IPS-11a (cell line): ENCODE measurements at regions not wholly inside any gene's neighbourhood (a gene's known extent, or its start where the extent isn't known, plus 50 kb on each side); places are given as distances from the start of the nearest gene placed in this dataset.
"Not testable (repeated sequence)": the region's sequence is repeated elsewhere in the genome, so short reads cannot be mapped to it uniquely, and the experiment has no call there.

Experiments
- H3K4me3 ChIP-seq: one replicate; pipeline ENCODE4 v1.5.1; 2013; ENCODE audit warnings: low read depth, low read length, control low read depth

DNA sequence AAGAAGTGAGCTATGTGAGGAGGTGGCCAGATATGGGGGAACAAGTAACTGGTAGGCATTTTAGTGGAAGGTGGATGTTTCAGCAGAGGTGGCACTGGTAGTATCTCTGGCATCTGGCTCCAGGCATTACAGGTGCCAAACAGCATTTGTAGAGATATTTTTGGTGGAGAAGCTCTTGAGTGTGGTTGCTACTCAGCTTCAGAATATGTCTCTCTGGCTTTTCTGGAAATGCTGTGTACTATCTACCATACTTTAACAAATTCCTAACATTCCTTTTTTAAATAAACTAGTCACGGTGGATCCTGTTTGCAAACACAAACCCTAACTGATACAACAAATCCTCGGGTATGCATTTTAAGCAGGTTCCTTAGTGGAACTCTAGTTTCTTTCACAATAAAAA is 128.0 kb downstream of the BARX2 start:
- H3K4me3 ChIP-seq, result no peak overlapping the region

GRCh38 chr11:129505266-129505665 is 129.6 kb downstream of the BARX2 start:
- no peak overlapping the region for H3K4me3 ChIP-seq

DNA sequence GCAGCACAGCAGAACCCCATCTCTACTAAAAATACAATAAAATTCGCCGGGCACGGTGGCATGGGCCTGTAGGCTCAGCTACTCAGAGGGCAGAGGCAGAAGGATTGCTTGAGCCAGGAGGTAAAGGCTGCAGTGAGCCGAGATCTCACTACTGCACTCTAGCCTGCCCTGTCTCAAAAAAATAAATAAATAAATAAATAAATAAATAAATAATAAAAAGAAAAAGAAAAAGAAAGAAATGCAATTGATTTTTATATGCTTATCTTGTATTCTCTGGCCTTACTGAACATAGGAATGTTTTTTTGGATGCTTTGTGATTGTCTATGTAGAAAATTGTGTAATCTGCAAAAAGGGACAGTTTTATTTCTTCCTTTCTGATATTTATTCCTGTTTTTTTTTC is 132.5 kb downstream of the BARX2 start:
- no peak overlapping the region for H3K4me3 ChIP-seq

GRCh38 chr11:129528296-129528695 is 152.6 kb downstream of the BARX2 start:
- no peak overlapping the region for H3K4me3 ChIP-seq

GRCh38 chr11:129530154-129530895 is 154.7 kb downstream of the BARX2 start:
- H3K4me3 ChIP-seq, result no peak overlapping the region

DNA sequence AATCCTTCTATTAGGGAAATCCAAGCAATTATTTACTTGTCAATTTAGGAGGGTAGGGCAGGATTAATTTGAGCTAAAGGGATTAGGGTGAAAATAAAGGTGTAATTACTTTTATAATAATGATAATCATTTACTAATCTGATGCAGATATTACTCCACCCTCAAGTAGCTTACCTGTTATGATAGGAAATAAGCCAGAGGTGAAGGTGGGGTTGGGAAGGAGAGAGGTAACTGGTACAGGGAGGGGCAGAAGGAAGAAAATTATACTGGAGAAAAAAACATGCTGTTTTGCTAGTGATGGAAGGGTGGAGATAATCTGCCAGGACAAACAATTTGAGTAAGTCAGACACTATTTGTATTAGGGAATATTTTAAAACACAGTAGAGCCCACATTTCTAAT is 157.7 kb downstream of the BARX2 start:
- no peak overlapping the region for H3K4me3 ChIP-seq

GRCh38 chr11:129536338-129536737 is 160.7 kb downstream of the BARX2 start:
- no peak overlapping the region for H3K4me3 ChIP-seq

DNA sequence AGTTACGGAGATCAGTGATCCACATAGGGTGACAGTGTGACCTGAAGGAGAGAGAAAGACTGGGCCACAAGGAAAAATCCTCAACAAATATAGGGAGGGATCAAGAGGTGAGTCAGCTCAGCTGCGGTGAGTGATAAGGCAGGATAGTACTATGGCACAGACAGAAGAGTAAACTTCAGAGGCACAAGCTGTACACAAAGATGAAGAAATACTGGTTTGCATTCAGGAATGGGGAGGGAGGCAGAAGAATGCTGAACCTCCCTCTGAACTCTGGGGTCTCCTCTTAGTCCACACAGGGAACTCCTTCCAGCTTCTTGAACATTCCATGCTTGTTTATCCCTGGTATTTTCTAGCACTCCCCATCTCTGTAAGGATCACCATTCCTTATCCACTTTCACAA is 162.7 kb downstream of the BARX2 start:
- H3K4me3 ChIP-seq, result no peak overlapping the region

GRCh38 chr11:129543515-129544290 is 168.1 kb downstream of the BARX2 start:
- H3K4me3 ChIP-seq, result no peak overlapping the region

- no peak overlapping the region for H3K4me3 ChIP-seq
These were observed 169.0 kb downstream of the BARX2 start for GRCh38 chr11:129544691-129545090.

DNA sequence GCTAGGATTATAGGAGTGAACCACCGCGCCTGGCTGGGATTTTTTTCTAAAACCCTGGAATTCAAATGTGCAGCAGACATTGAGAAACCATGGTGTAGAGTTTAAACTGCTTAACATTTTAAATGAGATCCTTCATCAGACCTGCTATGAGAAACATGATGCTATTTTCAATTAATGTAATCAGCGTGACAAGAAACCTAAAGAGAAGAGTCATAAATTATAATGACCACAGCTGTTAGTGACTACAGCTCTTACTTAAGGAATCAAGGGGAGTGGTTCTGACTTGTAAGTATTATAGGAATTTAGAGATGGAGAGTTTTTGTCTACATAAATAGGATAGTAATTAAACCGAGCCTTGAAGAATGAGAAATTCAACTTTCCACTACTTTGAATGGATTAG is 170.6 kb downstream of the BARX2 start:
- no peak overlapping the region for H3K4me3 ChIP-seq

GRCh38 chr11:129557421-129557820 is 181.8 kb downstream of the BARX2 start:
- no peak overlapping the region for H3K4me3 ChIP-seq

DNA sequence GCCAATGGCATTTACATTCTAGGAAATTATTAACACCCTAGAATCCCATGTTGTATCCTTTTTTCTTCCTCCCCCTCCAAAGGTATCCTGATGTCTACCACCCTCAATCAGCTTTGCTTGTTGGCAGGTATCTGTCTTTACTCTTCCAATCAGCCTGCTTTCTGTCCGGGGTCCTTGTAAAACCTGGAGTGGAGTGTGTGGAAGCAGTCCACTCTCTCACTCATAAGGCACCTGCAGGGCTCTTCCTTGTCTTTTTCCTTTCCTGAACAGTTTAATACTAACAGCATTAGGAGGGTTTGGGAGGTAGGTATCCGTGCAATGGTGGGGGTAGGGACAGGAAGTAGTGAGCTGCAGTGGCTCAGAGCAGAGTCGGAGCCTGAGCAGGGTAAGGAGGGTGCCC is 193.4 kb downstream of the BARX2 start:
- H3K4me3 ChIP-seq, result no peak overlapping the region

- H3K4me3 ChIP-seq, result not testable (repeated sequence)
These were observed 197.0 kb downstream of the BARX2 start for GRCh38 chr11:129572667-129573066.

DNA sequence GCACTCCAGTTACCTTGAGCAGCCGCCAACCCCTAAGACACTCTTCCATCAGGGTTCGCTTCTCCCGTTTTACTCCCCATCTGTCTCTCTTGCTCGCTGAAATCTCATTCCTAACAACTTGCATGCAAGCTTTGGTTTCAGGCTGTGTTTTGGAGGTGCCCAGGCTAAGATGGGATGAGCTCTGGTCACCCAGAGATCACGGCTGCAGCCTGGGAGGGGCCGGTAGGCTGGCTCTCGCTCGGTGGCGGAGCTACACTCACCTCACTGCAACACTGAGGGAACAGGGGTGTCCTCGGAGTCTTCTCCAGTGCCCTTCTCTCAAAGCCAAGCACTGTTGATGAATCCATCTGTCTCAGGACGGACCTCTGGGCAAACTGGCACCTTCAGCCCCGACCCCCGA is 197.5 kb downstream of the BARX2 start:
- no peak overlapping the region for H3K4me3 ChIP-seq

- H3K4me3 ChIP-seq, result no peak overlapping the region
These were observed 198.8 kb downstream of the BARX2 start for GRCh38 chr11:129574431-129574830.

DNA sequence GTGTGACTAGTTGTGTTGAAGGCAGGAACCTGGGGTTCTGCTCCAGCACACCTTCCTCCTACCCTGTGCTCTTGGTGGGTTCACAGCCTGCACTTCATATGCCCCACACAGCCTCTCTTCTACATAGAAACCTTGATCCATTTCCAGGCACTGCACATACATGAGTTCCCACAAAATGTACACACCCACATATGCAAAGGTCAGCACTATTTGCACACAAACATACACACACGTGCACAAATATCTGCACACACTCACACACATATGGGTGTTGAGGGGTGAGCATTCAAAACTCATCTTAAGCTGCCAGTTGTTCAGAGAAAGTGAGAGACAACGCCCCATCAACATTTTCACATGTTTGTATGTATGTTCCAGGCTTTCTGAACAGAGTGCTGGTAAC is 201.0 kb downstream of the BARX2 start:
- no peak overlapping the region for H3K4me3 ChIP-seq

GRCh38 chr11:129578006-129578405 is 202.4 kb downstream of the BARX2 start:
- H3K4me3 ChIP-seq, result no peak overlapping the region

GRCh38 chr11:129580278-129580677 is 204.6 kb downstream of the BARX2 start:
- H3K4me3 ChIP-seq, result no peak overlapping the region

DNA sequence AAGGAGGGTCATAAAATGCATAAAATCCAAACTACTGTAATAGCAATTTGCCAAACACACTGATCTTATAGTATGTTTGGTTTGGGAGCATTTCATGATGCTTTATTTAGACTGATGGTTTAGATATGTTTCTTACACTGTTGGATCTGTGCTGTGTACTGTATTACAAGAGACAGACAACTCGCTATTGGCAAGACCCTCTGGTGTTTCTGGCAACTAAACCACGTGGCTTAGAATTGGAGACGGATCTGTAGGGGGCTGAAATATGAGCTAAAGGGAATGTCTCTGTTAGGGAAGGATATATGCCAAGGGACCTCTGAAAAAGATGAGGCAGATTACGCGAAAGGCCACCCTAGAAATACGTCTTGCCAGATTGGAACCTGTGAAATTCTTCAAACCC is 208.7 kb downstream of the BARX2 start:
- no peak overlapping the region for H3K4me3 ChIP-seq

DNA sequence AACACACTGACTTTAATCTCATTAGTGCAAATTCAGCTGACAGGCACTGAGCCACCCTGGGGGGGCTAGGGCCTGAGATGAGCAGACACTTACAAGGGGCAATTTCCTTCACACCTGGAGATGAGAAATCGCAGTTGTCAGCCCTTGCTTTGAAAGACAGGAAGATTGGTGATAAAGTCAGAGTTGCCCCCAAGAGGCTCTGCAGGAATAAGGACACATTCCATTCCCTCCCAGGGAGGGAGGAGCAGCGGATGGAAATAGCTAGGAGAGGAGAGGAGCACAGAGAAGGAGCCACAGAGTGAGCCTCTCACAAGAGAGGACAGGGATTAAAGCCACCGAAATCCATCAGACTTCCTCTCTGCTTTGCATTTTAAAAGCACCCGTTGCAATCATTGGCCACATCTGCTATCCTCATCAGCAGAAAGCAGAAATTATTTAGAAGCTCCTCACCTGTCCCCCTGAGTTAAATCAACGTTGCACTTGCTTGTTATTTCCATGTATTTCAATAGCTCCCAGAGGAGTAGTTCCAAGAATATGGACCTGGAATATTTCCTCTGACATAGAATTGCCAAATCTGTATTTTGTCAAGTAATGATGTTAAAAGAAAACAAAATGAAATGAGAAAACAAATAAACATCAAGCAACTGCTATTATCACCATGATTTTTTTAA is 213.7 kb downstream of the BARX2 start:
- H3K4me3 ChIP-seq, result no peak overlapping the region
